Lower leg skin (tissue), 4 donors: ENCODE measurements at regions not wholly inside any gene's neighbourhood (a gene's known extent, or its start where the extent isn't known, plus 50 kb on each side); places are given as distances from the start of the nearest gene placed in this dataset.
"Not testable (repeated sequence)": the region's sequence is repeated elsewhere in the genome, so short reads cannot be mapped to it uniquely, and the experiment has no call there.

Source experiments
- DNase-seq, 2 donors: peaks; one replicate each; pipeline ENCODE4 v3.0.0-alpha.2; 2019; ENCODE audit warnings: low spot score in 2 of 2
- H3K4me3 ChIP-seq: fragments of 200-600 bp; sonication (generic); 2 replicates; pipeline ENCODE4 v1.5.1; 2017; ENCODE audit warnings: mild to moderate bottlenecking, low read depth; ENCODE audit not compliant: poor library complexity, severe bottlenecking
- CTCF ChIP-seq, 3 donors: fragments of 450-650 bp; IDR thresholded peaks; one replicate each; pipeline ENCODE4 v1.5.1; 2016; ENCODE audit warnings: antibody characterized with exemption in 3 of 3, mild to moderate bottlenecking in 3 of 3, moderate library complexity in 2 of 3
- POLR2A ChIP-seq, 2 donors: fragments of 450-650 bp; IDR thresholded peaks; one replicate each; pipeline ENCODE4 v1.6.1; 2016 to 2017; ENCODE audit warnings: antibody characterized with exemption in 2 of 2, mild to moderate bottlenecking in 1 of 2, moderate library complexity in 1 of 2
- WGBS, 2 donors: methylation state at CpG; one replicate each; pipeline ENCODE4 v1.1.5; 2018; 5-methylcytosine and 5-hydroxymethylcytosine counted together
- intact Hi-C: fragments of 100-400 bp; cut with DNase I; formaldehyde crosslinking; loops from one replicate; pipeline ENCODE4 v1.15.0; 2023; ENCODE audit warnings: low total_unique reads

DNA sequence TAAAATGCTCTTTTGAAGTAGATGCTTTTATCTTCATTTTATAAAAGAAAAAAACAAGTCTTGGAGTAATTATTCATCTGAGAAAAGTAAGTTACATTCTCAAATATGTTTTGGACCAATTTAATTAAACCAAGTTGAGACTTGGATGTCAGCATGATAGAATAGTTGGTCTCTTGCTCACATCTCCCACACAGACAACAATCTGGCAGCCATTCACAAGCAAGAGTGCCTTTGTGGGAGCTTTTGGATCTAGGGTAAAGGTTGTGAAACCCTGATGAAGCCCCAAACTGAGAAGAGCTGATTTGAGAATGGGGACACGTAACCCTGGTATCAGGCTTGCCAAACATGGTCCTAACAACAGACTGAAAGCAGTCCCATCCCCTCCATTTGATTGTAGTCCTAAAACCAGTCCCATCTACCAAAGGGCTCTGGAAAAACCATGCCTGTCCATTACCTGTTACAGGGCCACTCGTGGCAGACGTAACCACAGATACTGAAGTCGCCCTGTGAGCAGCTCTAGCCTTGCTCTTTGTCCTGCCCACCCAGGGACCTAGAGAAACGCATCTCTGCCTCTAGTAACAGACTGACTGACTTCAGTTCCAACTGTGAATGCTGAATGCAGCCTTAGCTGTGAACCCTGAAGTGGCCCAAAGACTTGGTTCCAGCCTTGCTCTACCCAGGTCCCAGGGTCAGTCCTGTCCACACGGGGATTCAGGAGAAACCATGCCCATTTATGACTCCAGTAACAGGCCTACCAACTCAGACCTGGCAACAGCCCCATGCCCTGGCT lies 145.5 kb upstream of the SYNPR start:
- no peak overlapping the region for H3K4me3 ChIP-seq
- TF ChIP-seq POLR2A (IDR thresholded peaks at IDR 0.05), result no peak
- TF ChIP-seq CTCF (IDR thresholded peaks at IDR 0.05), result no peak
- no peak for DNase-seq
- WGBS, 2 donors, result 72% methylated on average over 6 of the region's 6 CpGs
- intact Hi-C loops, result no loop called here

DNA sequence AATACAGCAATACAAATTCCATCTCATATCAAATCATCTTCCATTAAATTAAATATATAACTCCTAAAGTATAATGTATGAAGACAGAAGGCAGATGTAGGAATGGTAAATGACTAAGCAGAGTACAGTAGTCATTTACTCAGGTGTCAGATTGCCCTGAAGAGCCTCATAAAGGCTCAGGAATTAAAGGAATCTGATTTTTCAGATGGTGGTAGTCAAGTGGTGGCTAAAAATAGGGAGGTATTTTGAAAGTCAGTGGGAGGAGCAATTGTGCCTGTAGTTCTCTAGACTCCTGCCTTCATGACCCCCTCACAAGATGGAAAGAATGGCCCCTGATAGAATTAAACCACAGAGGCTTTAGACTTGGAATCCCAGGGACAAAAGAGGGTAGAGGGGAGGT lies 142.7 kb upstream of the SYNPR start:
- intact Hi-C loops, result no loop called here
- H3K4me3 ChIP-seq, result no peak overlapping the region
- no peak for DNase-seq
- TF ChIP-seq CTCF (IDR thresholded peaks at IDR 0.05) (no peak), POLR2A (IDR thresholded peaks at IDR 0.05) (no peak)

- 94 to 96% methylated on average over 19 to 20 of the region's 26 CpGs for WGBS, 2 donors
- DNase-seq, intact Hi-C loops, H3K4me3 ChIP-seq: not testable (repeated sequence)
Observed at GRCh38 chr3:63136249-63136648, 141.9 kb upstream of the SYNPR start.

DNA sequence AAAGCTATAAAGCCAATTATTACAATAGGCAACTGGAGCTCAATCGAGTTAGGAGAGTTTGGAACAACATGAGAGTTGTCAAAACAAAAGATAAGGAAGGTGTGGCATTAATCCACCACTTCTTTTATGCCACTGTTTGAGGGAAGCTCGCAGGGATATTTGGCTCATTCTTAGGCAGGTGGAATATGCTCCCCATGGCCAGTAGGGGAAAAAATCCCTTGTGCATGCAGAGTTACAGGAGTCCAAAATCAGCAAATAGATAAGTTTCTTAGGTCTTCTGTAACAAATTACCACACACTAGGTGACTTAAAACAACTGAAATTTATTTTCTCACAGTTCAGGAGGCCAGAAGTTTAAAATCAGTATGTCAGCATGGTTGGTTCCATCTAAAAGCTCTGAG lies 135.4 kb upstream of the SYNPR start:
- no peak for TF ChIP-seq POLR2A (IDR thresholded peaks at IDR 0.05)
- no peak for TF ChIP-seq CTCF (IDR thresholded peaks at IDR 0.05)
- 55 to 63% methylated on average over 2 of the region's 2 CpGs for WGBS, 2 donors
- DNase-seq, result no peak
- intact Hi-C loops, result loop anchor here (10.0 kb wide), 1 partner anchor 228 kb away; no protein-coding TSS in a partner anchor
- no peak overlapping the region for H3K4me3 ChIP-seq

DNA sequence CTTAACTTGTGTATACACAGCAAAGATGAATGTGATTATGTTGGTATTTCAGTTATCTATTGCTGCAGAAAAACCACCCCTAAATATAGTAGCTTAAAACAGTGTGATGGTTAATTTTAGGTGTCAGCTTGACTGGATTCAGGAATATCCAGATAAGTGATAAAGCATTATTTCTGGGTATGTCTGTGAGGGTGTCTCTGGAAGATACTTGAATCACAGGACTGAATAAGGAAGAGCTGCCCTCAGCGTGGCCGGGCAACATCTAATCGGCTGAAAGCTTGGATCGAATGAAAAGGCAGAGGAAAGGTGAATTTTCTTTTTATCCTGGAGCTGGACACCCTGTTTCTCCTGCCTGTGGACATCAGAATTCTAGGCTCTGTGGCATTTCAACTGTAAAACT lies 132.0 kb upstream of the SYNPR start:
- no peak overlapping the region for H3K4me3 ChIP-seq
- 93 to 94% methylated on average over 4 of the region's 4 CpGs for WGBS, 2 donors
- no peak for DNase-seq
- TF ChIP-seq POLR2A (IDR thresholded peaks at IDR 0.05) (no peak), CTCF (IDR thresholded peaks at IDR 0.05) (no peak)
- intact Hi-C loops, result loop anchor here (10.0 kb wide), 1 partner anchor 231 kb away; no protein-coding TSS in a partner anchor

DNA sequence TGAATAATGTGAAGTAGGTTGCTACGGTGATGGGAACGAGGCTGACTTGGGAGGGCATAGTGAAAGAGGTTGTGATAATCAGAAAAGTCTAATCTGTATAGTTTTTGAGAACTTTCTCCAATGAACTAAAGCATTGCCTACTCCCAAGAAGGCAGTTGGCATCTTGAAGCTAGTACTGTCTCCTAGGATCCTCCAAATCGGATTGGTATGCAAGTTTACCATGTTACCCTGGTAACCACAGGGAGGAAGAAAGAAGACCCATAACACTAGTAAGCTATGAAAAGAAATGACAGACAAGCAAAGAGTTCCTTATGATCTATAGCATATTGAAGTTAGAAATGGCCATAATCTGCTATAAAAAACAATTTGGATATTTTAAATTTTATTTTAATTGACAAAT lies 127.2 kb upstream of the SYNPR start:
- H3K4me3 ChIP-seq, result no peak overlapping the region
- WGBS, 2 donors, result 70 to 74% methylated on average over 3 of the region's 3 CpGs
- TF ChIP-seq CTCF (IDR thresholded peaks at IDR 0.05), result no peak
- TF ChIP-seq POLR2A (IDR thresholded peaks at IDR 0.05), result no peak
- DNase-seq, result no peak
- intact Hi-C loops, result no loop called here
